WERI-Rb-1 (cell line): ENCODE measurements at regions not wholly inside any gene's neighbourhood (a gene's known extent, or its start where the extent isn't known, plus 50 kb on each side); places are given as distances from the start of the nearest gene placed in this dataset.
"Not testable (repeated sequence)": the region's sequence is repeated elsewhere in the genome, so short reads cannot be mapped to it uniquely, and the experiment has no call there.

Experiments
- DNase-seq: peaks from one replicate; pipeline ENCODE4 v3.0.0-alpha.2; 2020
- H3K27ac ChIP-seq: fragments of 250-450 bp; sonication (Bioruptor Pico); 2 replicates; pipeline ENCODE4 v1.5.1; 2020; ENCODE audit warnings: mild to moderate bottlenecking, moderate library complexity
- H3K27me3 ChIP-seq: fragments of 250-450 bp; sonication (Bioruptor Pico); 2 replicates; pipeline ENCODE4 v1.5.1; 2021; ENCODE audit warnings: mild to moderate bottlenecking, low read depth, moderate library complexity; ENCODE audit not compliant: insufficient read depth, severe bottlenecking
- H3K36me3 ChIP-seq: fragments of 250-450 bp; sonication (Bioruptor Pico); 2 replicates; pipeline ENCODE4 v1.5.1; 2020; ENCODE audit warnings: mild to moderate bottlenecking, moderate library complexity
- H3K4me3 ChIP-seq: 2 replicates; pipeline ENCODE4 v1.5.1; 2011; ENCODE audit warnings: low read depth, mild to moderate bottlenecking, control low read depth, low read length
- H3K9me3 ChIP-seq: fragments of 250-450 bp; sonication (Bioruptor Pico); 2 replicates; pipeline ENCODE4 v1.5.1; 2021; ENCODE audit warnings: mild to moderate bottlenecking, moderate library complexity; ENCODE audit not compliant: severe bottlenecking
- CTCF ChIP-seq: IDR thresholded peaks from 2 replicates; pipeline ENCODE4 v1.5.1; 2011; ENCODE audit warnings: low read depth, mild to moderate bottlenecking, control low read depth, inconsistent platforms, low read length

DNA sequence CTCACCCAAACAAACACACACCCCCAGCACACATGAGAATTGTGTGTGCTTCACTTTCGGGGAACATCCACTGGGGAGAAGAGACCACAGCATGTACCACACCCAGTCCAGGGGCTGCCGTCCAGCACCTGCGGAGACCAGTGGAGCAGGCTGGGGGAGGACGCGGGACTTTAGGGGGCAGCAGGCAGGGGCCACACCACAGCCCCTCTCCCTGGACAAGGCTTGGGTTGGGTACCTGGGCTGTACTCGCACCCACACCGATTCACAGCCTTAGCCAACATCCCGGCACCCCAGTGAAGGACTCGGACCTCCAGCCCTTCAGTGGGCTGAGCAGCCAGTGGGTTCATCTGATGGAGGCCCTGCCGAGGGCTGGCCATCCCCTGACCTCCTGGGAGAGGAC is 63.3 kb downstream of the RBFOX3 start:
- no peak for DNase-seq
- Histone ChIP-seq H3K9me3 (peaks cover 4% of the 10 kb centered on the region), H3K27ac (no peak overlapping the region), H3K4me3 (no peak overlapping the region), H3K27me3 (no peaks in the 10 kb centered on the region), H3K36me3 (no peaks in the 10 kb centered on the region; the same call in none of the 2 replicates)
- no peak for TF ChIP-seq CTCF

GRCh38 chr17:79547171-79547570 is 63.7 kb downstream of the RBFOX3 start:
- H3K9me3 ChIP-seq, H3K4me3 ChIP-seq, H3K36me3 ChIP-seq, DNase-seq, H3K27me3 ChIP-seq, H3K27ac ChIP-seq: not testable (repeated sequence)

DNA sequence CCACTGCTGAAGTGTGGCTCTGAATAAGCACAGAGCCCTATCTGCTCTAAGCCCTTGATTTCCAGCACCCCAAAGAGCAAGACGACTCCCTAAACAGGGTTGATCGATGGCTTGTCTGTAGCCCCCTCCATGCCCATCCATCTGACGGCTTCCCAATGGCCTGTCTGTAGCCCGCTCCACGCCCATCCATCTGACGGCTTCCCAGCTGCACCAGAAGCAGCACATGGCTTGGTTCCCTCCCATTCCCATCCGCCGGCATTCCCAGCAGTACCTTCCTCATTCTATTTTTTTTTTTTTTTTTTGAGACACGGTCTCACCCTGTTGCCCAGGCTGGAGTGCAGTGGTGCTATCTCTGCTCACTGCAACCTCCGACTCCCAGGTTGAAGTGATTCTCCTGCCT is 64.5 kb downstream of the RBFOX3 start:
- no peak for DNase-seq
- Histone ChIP-seq H3K27ac (no peak overlapping the region), H3K36me3 (no peaks in the 10 kb centered on the region; the same call in none of the 2 replicates), H3K9me3 (no peaks in the 10 kb centered on the region), H3K27me3 (no peaks in the 10 kb centered on the region), H3K4me3 (no peak overlapping the region)
- no peak for TF ChIP-seq CTCF

DNA sequence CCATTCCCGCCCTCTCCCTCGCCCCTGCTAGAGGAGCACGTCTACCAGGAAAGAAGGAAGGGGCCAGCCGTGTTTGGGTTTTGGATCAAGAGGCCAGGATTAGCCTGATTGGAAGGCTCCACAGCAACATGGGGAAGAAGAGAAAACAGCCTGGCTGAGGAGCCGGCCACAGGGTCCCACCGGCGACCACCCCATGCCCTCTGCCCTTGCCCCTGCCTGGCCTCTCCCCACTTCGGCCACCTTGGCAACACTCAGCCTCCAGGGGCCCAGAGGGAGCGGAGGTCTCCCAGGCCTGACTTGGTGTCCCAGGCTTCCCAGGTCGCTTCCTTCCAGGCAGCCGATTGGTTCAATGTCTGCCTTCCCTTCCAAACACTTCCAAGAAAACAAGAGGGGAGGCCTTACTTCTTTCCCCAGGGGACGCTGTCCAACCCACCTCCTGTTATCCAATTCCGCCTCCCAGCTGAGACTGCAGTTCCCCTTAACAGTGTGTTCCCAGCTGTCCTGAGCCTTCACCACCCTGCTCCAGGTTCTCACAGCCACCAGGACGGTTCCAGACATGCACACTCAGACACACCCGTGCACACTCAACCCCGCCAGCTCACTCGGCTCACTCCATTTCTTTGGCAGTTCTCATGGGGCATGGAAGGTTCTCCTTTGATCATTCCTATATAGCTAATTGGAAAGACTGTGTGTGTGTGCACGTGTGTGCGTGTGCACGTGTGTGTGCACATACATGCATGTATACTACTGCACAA is 65.4 kb downstream of the RBFOX3 start:
- Histone ChIP-seq H3K4me3 (no peak overlapping the region), H3K27ac (no peak overlapping the region), H3K36me3 (no peaks in the 10 kb centered on the region; the same call in none of the 2 replicates), H3K9me3 (no peaks in the 10 kb centered on the region), H3K27me3 (no peaks in the 10 kb centered on the region)
- TF ChIP-seq CTCF, result no peak
- DNase-seq, result no peak

DNA sequence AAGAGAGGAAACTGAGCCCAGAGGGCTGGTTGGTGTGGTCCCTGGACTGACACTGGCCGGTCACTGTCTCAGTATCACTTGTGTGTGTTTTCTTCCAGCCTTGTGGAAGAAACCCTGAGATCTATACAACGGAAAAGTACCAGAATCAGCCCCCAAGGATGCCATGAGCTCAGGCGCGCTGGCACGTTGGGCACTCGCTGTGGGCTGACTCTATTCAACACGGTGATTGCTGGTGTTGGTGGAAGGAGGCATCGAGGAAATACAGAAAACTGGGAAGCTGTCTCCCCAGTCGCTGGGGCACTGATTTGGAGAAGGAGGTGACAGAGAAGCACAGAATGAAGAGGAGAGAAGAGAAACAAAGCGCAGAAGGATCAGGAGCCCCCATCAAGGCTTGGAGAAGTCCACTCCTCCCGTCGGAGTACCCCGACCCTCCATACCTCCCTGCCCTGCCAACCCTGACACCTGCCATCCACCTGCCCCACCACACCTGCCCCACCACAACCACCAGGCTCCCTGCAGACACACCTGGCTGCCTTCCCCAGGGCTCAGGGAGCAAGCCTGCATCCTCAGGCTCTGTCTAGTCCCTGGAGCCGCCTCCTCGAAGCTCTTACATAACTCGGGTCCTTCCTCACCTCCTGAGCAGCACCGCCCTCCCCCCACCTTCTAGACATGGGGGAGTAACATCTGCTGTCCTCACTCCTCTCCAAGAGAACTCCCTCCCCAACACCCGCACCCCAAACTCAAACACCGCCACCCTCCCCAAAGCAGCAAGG is 66.5 kb downstream of the RBFOX3 start:
- no peak for DNase-seq
- H3K4me3 ChIP-seq, result no peak overlapping the region
- no peaks in the 10 kb centered on the region for H3K9me3 ChIP-seq
- H3K36me3 ChIP-seq, result no peaks in the 10 kb centered on the region; the same call in none of the 2 replicates
- H3K27ac ChIP-seq, result no peak overlapping the region
- H3K27me3 ChIP-seq, result no peaks in the 10 kb centered on the region
- TF ChIP-seq CTCF, result no peak

- no peaks in the 10 kb centered on the region for H3K27me3 ChIP-seq
- no peak for TF ChIP-seq CTCF
Measured at GRCh38 chr17:79543531-79543930, 67.3 kb downstream of the RBFOX3 start.

More at GRCh38 chr17:79543531-79543930, 67.3 kb downstream of the RBFOX3 start:
- no peak for DNase-seq
- Histone ChIP-seq H3K36me3 (no peaks in the 10 kb centered on the region; the same call in none of the 2 replicates), H3K4me3 (no peak overlapping the region), H3K9me3 (peaks cover 2% of the 10 kb centered on the region), H3K27ac (no peak overlapping the region)
